T47D (cell line): ENCODE measurements at regions not wholly inside any gene's neighbourhood (a gene's known extent, or its start where the extent isn't known, plus 50 kb on each side); places are given as distances from the start of the nearest gene placed in this dataset.
"Not testable (repeated sequence)": the region's sequence is repeated elsewhere in the genome, so short reads cannot be mapped to it uniquely, and the experiment has no call there.

Experiments used
- DNase-seq, 2 experiments: peaks; one replicate each; pipeline versions ENCODE4 v3.0.0 to v3.0.0-alpha.2; 2011 to 2012; ENCODE audit warnings: low read depth in 1 of 2, low spot score in 1 of 2
- JUND ChIP-seq: IDR thresholded peaks from 2 replicates; pipeline ENCODE4 v1.6.1; 2012; ENCODE audit warnings: low read depth
- in situ Hi-C: cut with HindIII; loops from 2 replicates; pipeline ENCODE4 v1.10.0; 2016; ENCODE audit warnings: low sequenced_read_pairs, low pct_unique_long_range_greater_than_20kb

GRCh38 chr16:21512280-21513192 lies 86.8 kb upstream of the METTL9 start:
- in situ Hi-C loops, result not testable (repeated sequence)
- DNase-seq, result peak in 1 of 2 experiments; percentile 53

GRCh38 chr16:21513337-21513741 lies 86.0 kb upstream of the METTL9 start:
- in situ Hi-C loops, result not testable (repeated sequence)
- peak; percentile 48 to 76 for DNase-seq

- DNase-seq, result peak in 1 of 2 experiments; percentile 47
- in situ Hi-C loops, result not testable (repeated sequence)
Observed at GRCh38 chr16:21513812-21514473, 85.4 kb upstream of the METTL9 start.

GRCh38 chr16:21514474-21514840 lies 84.9 kb upstream of the METTL9 start:
- in situ Hi-C loops, DNase-seq: not testable (repeated sequence)

- DNase-seq, result not testable (repeated sequence)
Observed at GRCh38 chr16:21516705-21517040, 82.7 kb upstream of the METTL9 start.

GRCh38 chr16:21517263-21517662 lies 82.1 kb upstream of the METTL9 start:
- DNase-seq, in situ Hi-C loops: not testable (repeated sequence)

More at GRCh38 chr16:21516705-21517040, 82.7 kb upstream of the METTL9 start:
- in situ Hi-C loops, result not testable (repeated sequence)

GRCh38 chr16:21519361-21520133 lies 79.8 kb upstream of the METTL9 start:
- in situ Hi-C loops, DNase-seq: not testable (repeated sequence)

GRCh38 chr16:21520134-21521047 lies 79.0 kb upstream of the METTL9 start:
- peak; percentile 48 to 97 for DNase-seq
- in situ Hi-C loops, result not testable (repeated sequence)

- in situ Hi-C loops, DNase-seq: not testable (repeated sequence)
Observed at GRCh38 chr16:21521048-21521389, 78.4 kb upstream of the METTL9 start.

GRCh38 chr16:21521390-21522143 lies 77.8 kb upstream of the METTL9 start:
- DNase-seq, in situ Hi-C loops: not testable (repeated sequence)

GRCh38 chr16:21522846-21523245 lies 76.5 kb upstream of the METTL9 start:
- DNase-seq, in situ Hi-C loops: not testable (repeated sequence)

GRCh38 chr16:21523411-21524067 lies 75.8 kb upstream of the METTL9 start:
- in situ Hi-C loops, result no loop called here
- DNase-seq, result no peak
- TF ChIP-seq JUND, result no peak
